ENCODE measurements at regions not wholly inside any gene's neighbourhood (a gene's known extent, or its start where the extent isn't known, plus 50 kb on each side); places are given as distances from the start of the nearest gene placed in this dataset.

GRCh38 chr2:49830846-49831245 is 676.5 kb upstream of the FSHR start:
- no peak for ATAC-seq
- intact Hi-C loops (cut with DNase I), result no loop called here

GRCh38 chr2:49827366-49827765 is 673.1 kb upstream of the FSHR start:
- DNase-seq (no peak), ATAC-seq (no peak)
- intact Hi-C loops (cut with DNase I), result no loop called here
- H3K27ac ChIP-seq, result no peak overlapping the region
- no peaks in the 10 kb centered on the region for H3K27me3 ChIP-seq
- no peaks in the 10 kb centered on the region for H3K4me1 ChIP-seq
- no peaks in the 10 kb centered on the region for H3K9me3 ChIP-seq
- H3K36me3 ChIP-seq, result no peaks in the 10 kb centered on the region
- no peak overlapping the region for H3K4me3 ChIP-seq
- TF ChIP-seq CTCF (IDR thresholded peaks at IDR 0.05), result no peak

More at GRCh38 chr2:49830846-49831245, 676.5 kb upstream of the FSHR start:
- TF ChIP-seq CTCF (IDR thresholded peaks at IDR 0.05), result no peak
- DNase-seq, result no peak
- Histone ChIP-seq H3K9me3 (no peaks in the 10 kb centered on the region), H3K36me3 (no peaks in the 10 kb centered on the region), H3K4me3 (no peak overlapping the region), H3K4me1 (no peaks in the 10 kb centered on the region), H3K27me3 (no peaks in the 10 kb centered on the region), H3K27ac (no peak overlapping the region)

- Histone ChIP-seq H3K4me1 (no peaks in the 10 kb centered on the region), H3K9me3 (no peaks in the 10 kb centered on the region), H3K36me3 (no peaks in the 10 kb centered on the region), H3K4me3 (no peak overlapping the region), H3K27ac (no peak overlapping the region), H3K27me3 (no peaks in the 10 kb centered on the region)
- intact Hi-C loops (cut with DNase I), result no loop called here
- no peak for ATAC-seq
- TF ChIP-seq CTCF (IDR thresholded peaks at IDR 0.05), result no peak
- DNase-seq, result no peak
Observed at GRCh38 chr2:49813208-49813607, 658.9 kb upstream of the FSHR start.

- DNase-seq (no peak), ATAC-seq (no peak)
- Histone ChIP-seq H3K27me3 (no peaks in the 10 kb centered on the region), H3K4me3 (no peak overlapping the region), H3K27ac (no peak overlapping the region), H3K4me1 (no peaks in the 10 kb centered on the region), H3K36me3 (no peaks in the 10 kb centered on the region), H3K9me3 (no peaks in the 10 kb centered on the region)
- intact Hi-C loops (cut with DNase I), result no loop called here
- TF ChIP-seq CTCF (IDR thresholded peaks at IDR 0.05), result no peak
Observed at GRCh38 chr2:49812730-49813129, 658.4 kb upstream of the FSHR start.

GRCh38 chr2:49811502-49811901 is 657.2 kb upstream of the FSHR start:
- DNase-seq (no peak), ATAC-seq (no peak)
- no peak for TF ChIP-seq CTCF (IDR thresholded peaks at IDR 0.05)
- intact Hi-C loops (cut with DNase I), result no loop called here
- Histone ChIP-seq H3K27me3 (no peaks in the 10 kb centered on the region), H3K4me1 (no peaks in the 10 kb centered on the region), H3K36me3 (no peaks in the 10 kb centered on the region), H3K9me3 (no peaks in the 10 kb centered on the region), H3K4me3 (no peak overlapping the region), H3K27ac (no peak overlapping the region)

GRCh38 chr2:49807689-49808088 is 653.4 kb upstream of the FSHR start:
- Histone ChIP-seq H3K4me1 (no peaks in the 10 kb centered on the region), H3K27ac (no peak overlapping the region), H3K9me3 (no peaks in the 10 kb centered on the region), H3K27me3 (no peaks in the 10 kb centered on the region), H3K4me3 (no peak overlapping the region), H3K36me3 (no peaks in the 10 kb centered on the region)
- no peak for TF ChIP-seq CTCF (IDR thresholded peaks at IDR 0.05)
- DNase-seq, result no peak
- intact Hi-C loops (cut with DNase I), result no loop called here
- ATAC-seq, result no peak

All from upper lobe of right lung (tissue), 1 donor.